ENCODE measurements at regions not wholly inside any gene's neighbourhood (a gene's known extent, or its start where the extent isn't known, plus 50 kb on each side); places are given as distances from the start of the nearest gene placed in this dataset.

- Histone ChIP-seq H3K36me3 (no peaks in the 10 kb centered on the region), H3K4me3 (no peak overlapping the region), H3K27me3 (no peaks in the 10 kb centered on the region), H3K4me1 (peaks cover 0 to 52% (median 32%) of the 10 kb centered on the region in 4 donors), H3K27ac (no peak overlapping the region), H3K9me3 (no peaks in the 10 kb centered on the region)
- 38 to 84% methylated on average over 2 of the region's 2 CpGs for WGBS, 2 donors
- DNase-seq = no peak
- TF ChIP-seq, protein P1, sequence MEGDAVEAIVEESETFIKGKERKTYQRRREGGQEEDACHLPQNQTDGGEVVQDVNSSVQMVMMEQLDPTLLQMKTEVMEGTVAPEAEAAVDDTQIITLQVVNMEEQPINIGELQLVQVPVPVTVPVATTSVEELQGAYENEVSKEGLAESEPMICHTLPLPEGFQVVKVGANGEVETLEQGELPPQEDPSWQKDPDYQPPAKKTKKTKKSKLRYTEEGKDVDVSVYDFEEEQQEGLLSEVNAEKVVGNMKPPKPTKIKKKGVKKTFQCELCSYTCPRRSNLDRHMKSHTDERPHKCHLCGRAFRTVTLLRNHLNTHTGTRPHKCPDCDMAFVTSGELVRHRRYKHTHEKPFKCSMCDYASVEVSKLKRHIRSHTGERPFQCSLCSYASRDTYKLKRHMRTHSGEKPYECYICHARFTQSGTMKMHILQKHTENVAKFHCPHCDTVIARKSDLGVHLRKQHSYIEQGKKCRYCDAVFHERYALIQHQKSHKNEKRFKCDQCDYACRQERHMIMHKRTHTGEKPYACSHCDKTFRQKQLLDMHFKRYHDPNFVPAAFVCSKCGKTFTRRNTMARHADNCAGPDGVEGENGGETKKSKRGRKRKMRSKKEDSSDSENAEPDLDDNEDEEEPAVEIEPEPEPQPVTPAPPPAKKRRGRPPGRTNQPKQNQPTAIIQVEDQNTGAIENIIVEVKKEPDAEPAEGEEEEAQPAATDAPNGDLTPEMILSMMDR (IDR thresholded peaks at IDR 0.05) = no peak
- TF ChIP-seq EP300 (IDR thresholded peaks at IDR 0.05) (no peak), POLR2AphosphoS5 (IDR thresholded peaks at IDR 0.05) (no peak), POLR2A (IDR thresholded peaks at IDR 0.05) (no peak)
- intact Hi-C loops (cut with DNase I) = no loop called here
Measured at GRCh38 chr5:110341836-110342235, 384.6 kb downstream of the TMEM232 start.

DNA sequence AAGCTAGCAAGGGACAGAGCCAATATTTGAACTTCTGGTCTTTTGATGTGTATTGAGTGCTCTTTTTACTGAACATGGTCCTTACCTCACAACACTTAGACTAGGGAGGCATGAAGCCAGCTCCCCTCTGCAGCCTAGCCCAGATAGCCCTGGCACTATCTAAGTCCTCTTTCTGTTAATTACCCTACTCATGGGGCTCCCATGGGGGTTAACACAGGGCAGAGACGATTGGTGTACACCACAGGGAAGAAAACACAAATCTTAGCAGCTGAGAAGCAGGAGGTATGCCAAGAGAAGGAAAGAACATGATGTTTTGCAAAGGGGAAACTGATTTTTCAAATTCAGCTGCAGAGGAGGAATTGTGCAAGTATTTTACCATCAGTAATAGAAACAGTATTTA lies 383.8 kb downstream of the TMEM232 start:
- H3K27ac ChIP-seq = no peak overlapping the region
- no peaks in the 10 kb centered on the region for H3K9me3 ChIP-seq
- intact Hi-C loops (cut with DNase I) = no loop called here
- TF ChIP-seq POLR2A (IDR thresholded peaks at IDR 0.05) (no peak), POLR2AphosphoS5 (IDR thresholded peaks at IDR 0.05) (no peak), EP300 (IDR thresholded peaks at IDR 0.05) (no peak)
- TF ChIP-seq, protein P1 (IDR thresholded peaks at IDR 0.05) = no peak
- no peaks in the 10 kb centered on the region for H3K27me3 ChIP-seq
- peaks cover 0 to 45% (median 25%) of the 10 kb centered on the region in 4 donors for H3K4me1 ChIP-seq
- WGBS, 2 donors = 6 to 43% methylated on average over 1 of the region's 1 CpG
- DNase-seq = no peak
- no peak overlapping the region for H3K4me3 ChIP-seq
- H3K36me3 ChIP-seq = no peaks in the 10 kb centered on the region

DNA sequence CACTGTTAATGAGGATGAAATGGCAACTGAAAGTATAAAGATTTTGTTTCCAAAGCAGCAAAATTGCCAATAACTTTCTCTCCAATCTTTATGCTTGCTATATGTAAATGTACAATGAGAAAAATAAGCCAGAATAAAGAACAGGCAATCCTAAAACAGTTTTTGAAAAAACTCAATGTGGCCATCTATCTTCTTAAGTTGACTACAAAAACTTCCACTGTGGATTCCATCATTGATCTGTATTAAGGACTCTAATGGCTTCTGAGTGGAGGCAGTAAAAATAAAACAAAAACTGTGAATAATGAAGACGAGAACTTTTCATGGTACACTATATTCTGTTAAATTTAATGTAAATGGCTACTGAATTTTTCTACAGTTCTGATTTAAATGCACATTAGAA lies 382.9 kb downstream of the TMEM232 start:
- Histone ChIP-seq H3K27ac (no peak overlapping the region), H3K4me1 (peaks cover 0 to 40% (median 18%) of the 10 kb centered on the region in 4 donors), H3K9me3 (no peaks in the 10 kb centered on the region), H3K36me3 (no peaks in the 10 kb centered on the region), H3K4me3 (no peak overlapping the region), H3K27me3 (no peaks in the 10 kb centered on the region)
- TF ChIP-seq EP300 (IDR thresholded peaks at IDR 0.05) (no peak), POLR2AphosphoS5 (IDR thresholded peaks at IDR 0.05) (no peak), POLR2A (IDR thresholded peaks at IDR 0.05) (no peak)
- TF ChIP-seq, protein P1 (IDR thresholded peaks at IDR 0.05) = no peak
- intact Hi-C loops (cut with DNase I) = no loop called here
- 92 to 93% methylated on average over 1 of the region's 1 CpG for WGBS, 2 donors
- DNase-seq = no peak

- no peak for TF ChIP-seq EP300 (IDR thresholded peaks at IDR 0.05)
- TF ChIP-seq, protein P1 (IDR thresholded peaks at IDR 0.05) = no peak
- TF ChIP-seq POLR2A (IDR thresholded peaks at IDR 0.05) = no peak
- TF ChIP-seq POLR2AphosphoS5 (IDR thresholded peaks at IDR 0.05) = no peak
- Histone ChIP-seq H3K36me3 (no peaks in the 10 kb centered on the region), H3K9me3 (no peaks in the 10 kb centered on the region), H3K4me3 (no peak overlapping the region), H3K27me3 (no peaks in the 10 kb centered on the region), H3K27ac (no peak overlapping the region), H3K4me1 (peaks cover 0 to 21% (median 7%) of the 10 kb centered on the region in 4 donors)
- intact Hi-C loops (cut with DNase I) = loop anchor here (5.0 kb wide), 1 partner anchor 83 kb away; no protein-coding TSS in a partner anchor
- DNase-seq = no peak
Measured at GRCh38 chr5:110345623-110346022, 380.8 kb downstream of the TMEM232 start.

DNA sequence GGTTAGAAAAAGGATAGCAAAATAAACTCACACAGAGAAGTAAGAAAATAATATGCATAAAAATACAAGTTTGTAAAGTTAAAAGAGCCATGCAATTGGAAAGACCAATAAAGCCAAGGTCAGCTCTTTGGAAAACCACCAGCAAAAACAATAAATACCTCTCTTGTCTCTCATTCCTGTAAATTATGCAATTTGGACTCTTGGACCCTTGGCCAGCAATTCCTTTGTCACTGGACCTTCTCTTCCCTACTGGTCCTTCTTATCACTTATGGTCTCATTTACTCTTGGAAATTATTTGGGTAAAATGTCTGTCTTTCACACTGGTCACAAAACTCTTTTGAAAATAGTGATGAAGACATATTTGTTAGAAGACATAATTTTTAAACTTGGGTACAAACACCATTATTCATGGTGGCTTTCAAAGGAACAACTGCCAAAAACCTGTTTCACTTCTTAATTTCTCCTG lies 379.5 kb downstream of the TMEM232 start:
- TF ChIP-seq, protein P1 (IDR thresholded peaks at IDR 0.05) = no peak
- no peak for TF ChIP-seq POLR2A (IDR thresholded peaks at IDR 0.05)
- no peak for TF ChIP-seq POLR2AphosphoS5 (IDR thresholded peaks at IDR 0.05)
- TF ChIP-seq EP300 (IDR thresholded peaks at IDR 0.05) = no peak
- Histone ChIP-seq H3K27ac (no peak overlapping the region), H3K4me1 (peaks cover 0 to 12% (median 4%) of the 10 kb centered on the region in 4 donors), H3K27me3 (no peaks in the 10 kb centered on the region), H3K36me3 (no peaks in the 10 kb centered on the region), H3K9me3 (no peaks in the 10 kb centered on the region), H3K4me3 (no peak overlapping the region)
- intact Hi-C loops (cut with DNase I) = loop anchor here (5.0 kb wide), 1 partner anchor 85 kb away; no protein-coding TSS in a partner anchor
- DNase-seq = no peak
